HFFc6 (cell line): ENCODE measurements at regions not wholly inside any gene's neighbourhood (a gene's known extent, or its start where the extent isn't known, plus 50 kb on each side); places are given as distances from the start of the nearest gene placed in this dataset.

ENCODE experiments used
- DNase-seq: peaks from one replicate; pipeline ENCODE4 v3.0.0-alpha.2; 2018
- H3K27ac Mint-ChIP-seq: 2 replicates; pipeline ENCODE4 v1.8.0; 2020; ENCODE audit warnings: mild to moderate bottlenecking, mixed read lengths
- H3K27me3 Mint-ChIP-seq: 2 replicates; pipeline ENCODE4 v1.8.0; 2021; ENCODE audit warnings: mild to moderate bottlenecking, moderate library complexity, mixed read lengths; ENCODE audit not compliant: insufficient read depth
- H3K36me3 Mint-ChIP-seq: 2 replicates; pipeline ENCODE4 v1.8.0; 2021; ENCODE audit warnings: low read depth, mixed read lengths
- H3K4me1 Mint-ChIP-seq: 2 replicates; pipeline ENCODE4 v1.8.0; 2020; ENCODE audit warnings: low read depth, mixed read lengths
- H3K4me3 Mint-ChIP-seq: 2 replicates; pipeline ENCODE4 v1.8.0; 2020; ENCODE audit warnings: mild to moderate bottlenecking, moderate library complexity, mixed read lengths
- H3K9me3 Mint-ChIP-seq: 2 replicates; pipeline ENCODE4 v1.8.0; 2020; ENCODE audit warnings: mild to moderate bottlenecking, mixed read lengths
- CTCF ChIP-seq: fragments of 200-600 bp; sonication (generic); IDR thresholded peaks from 2 replicates; pipeline ENCODE4 v1.5.0; 2021; ENCODE audit warnings: antibody characterized with exemption, mild to moderate bottlenecking

- no peaks in the 10 kb centered on the region for H3K27me3 Mint-ChIP-seq
- 0 out of 2 replicates have a peak, but pooled peaks cover 3% of the 10 kb centered on the region for H3K36me3 Mint-ChIP-seq
- no peak overlapping the region for H3K27ac Mint-ChIP-seq
- TF ChIP-seq CTCF: no peak
- no peaks in the 10 kb centered on the region for H3K4me1 Mint-ChIP-seq
- peaks cover 32% of the 10 kb centered on the region for H3K9me3 Mint-ChIP-seq
- no peak for DNase-seq
- no peak overlapping the region for H3K4me3 Mint-ChIP-seq
Observed at GRCh38 chr7:125390981-125391380, 461.4 kb upstream of the POT1 start.

- Mint-ChIP-seq H3K4me1 (no peaks in the 10 kb centered on the region), H3K4me3 (no peak overlapping the region), H3K27me3 (no peaks in the 10 kb centered on the region), H3K27ac (no peak overlapping the region), H3K36me3 (peaks cover 5% of the 10 kb centered on the region; the same call in 1 of the 2 replicates), H3K9me3 (peaks cover 26% of the 10 kb centered on the region)
- TF ChIP-seq CTCF: no peak
- DNase-seq: no peak
Observed at GRCh38 chr7:125386211-125386610, 456.6 kb upstream of the POT1 start.

GRCh38 chr7:125383324-125383723 lies 453.7 kb upstream of the POT1 start:
- no peak for TF ChIP-seq CTCF
- peaks cover 5% of the 10 kb centered on the region; the same call in 1 of the 2 replicates for H3K36me3 Mint-ChIP-seq
- no peaks in the 10 kb centered on the region for H3K4me1 Mint-ChIP-seq
- no peak for DNase-seq
- no peak overlapping the region for H3K27ac Mint-ChIP-seq
- no peaks in the 10 kb centered on the region for H3K27me3 Mint-ChIP-seq
- H3K9me3 Mint-ChIP-seq: peaks cover 25% of the 10 kb centered on the region
- H3K4me3 Mint-ChIP-seq: no peak overlapping the region

- H3K36me3 Mint-ChIP-seq: peaks cover 5% of the 10 kb centered on the region; the same call in 1 of the 2 replicates
- DNase-seq: no peak
- H3K4me3 Mint-ChIP-seq: no peak overlapping the region
- peaks cover 25% of the 10 kb centered on the region for H3K9me3 Mint-ChIP-seq
- H3K27ac Mint-ChIP-seq: no peak overlapping the region
- H3K27me3 Mint-ChIP-seq: no peaks in the 10 kb centered on the region
- TF ChIP-seq CTCF: no peak
- H3K4me1 Mint-ChIP-seq: no peaks in the 10 kb centered on the region
Observed at GRCh38 chr7:125382401-125382800, 452.8 kb upstream of the POT1 start.

- Mint-ChIP-seq H3K27ac (no peak overlapping the region), H3K27me3 (no peaks in the 10 kb centered on the region), H3K4me3 (no peak overlapping the region), H3K36me3 (no peaks in the 10 kb centered on the region), H3K9me3 (peaks cover 9% of the 10 kb centered on the region), H3K4me1 (no peaks in the 10 kb centered on the region)
- TF ChIP-seq CTCF: no peak
- DNase-seq: no peak
Observed at GRCh38 chr7:125375942-125376341, 446.3 kb upstream of the POT1 start.

- DNase-seq: no peak
- TF ChIP-seq CTCF: no peak
- H3K36me3 Mint-ChIP-seq: peaks cover 3% of the 10 kb centered on the region; the same call in 1 of the 2 replicates
- H3K9me3 Mint-ChIP-seq: peaks cover 31% of the 10 kb centered on the region
- no peaks in the 10 kb centered on the region for H3K27me3 Mint-ChIP-seq
- H3K4me1 Mint-ChIP-seq: no peaks in the 10 kb centered on the region
- H3K27ac Mint-ChIP-seq: no peak overlapping the region
- H3K4me3 Mint-ChIP-seq: no peak overlapping the region
Observed at GRCh38 chr7:125370502-125370901, 440.9 kb upstream of the POT1 start.
